ENCODE measurements at regions not wholly inside any gene's neighbourhood (a gene's known extent, or its start where the extent isn't known, plus 50 kb on each side); places are given as distances from the start of the nearest gene placed in this dataset.

GRCh38 chr15:96514607-96515285 is 184.2 kb downstream of the NR2F2 start:
- Mint-ChIP-seq H3K4me1 (no peaks in the 10 kb centered on the region), H3K36me3 (ENCODE audit: low read depth) (peaks cover 9% of the 10 kb centered on the region), H3K27me3 (ENCODE audit: low read depth, poor library complexity) (peaks cover 9% of the 10 kb centered on the region), H3K9me3 (peaks cover 18% of the 10 kb centered on the region), H3K27ac (no peak overlapping the region), H3K4me3 (no peak overlapping the region)
- TF ChIP-seq CTCF (IDR thresholded peaks at IDR 0.05): no peak
- DNase-seq: no peak

- Mint-ChIP-seq H3K4me1 (no peaks in the 10 kb centered on the region), H3K27me3 (ENCODE audit: low read depth, poor library complexity) (peaks cover 9% of the 10 kb centered on the region)
Observed at GRCh38 chr15:96515371-96515770, 184.9 kb downstream of the NR2F2 start.

GRCh38 chr15:96521386-96521785 is 190.9 kb downstream of the NR2F2 start:
- Mint-ChIP-seq H3K27ac (no peak overlapping the region), H3K36me3 (ENCODE audit: low read depth) (peaks cover 19% of the 10 kb centered on the region), H3K9me3 (peaks cover 43% of the 10 kb centered on the region), H3K4me1 (no peaks in the 10 kb centered on the region), H3K27me3 (ENCODE audit: low read depth, poor library complexity) (peaks cover 4% of the 10 kb centered on the region), H3K4me3 (no peak overlapping the region)
- no peak for DNase-seq
- no peak for TF ChIP-seq CTCF (IDR thresholded peaks at IDR 0.05)

More at GRCh38 chr15:96515371-96515770, 184.9 kb downstream of the NR2F2 start:
- peaks cover 14% of the 10 kb centered on the region for H3K36me3 Mint-ChIP-seq (ENCODE audit: low read depth)
- H3K27ac Mint-ChIP-seq: no peak overlapping the region
- peaks cover 24% of the 10 kb centered on the region for H3K9me3 Mint-ChIP-seq
- DNase-seq: no peak
- no peak overlapping the region for H3K4me3 Mint-ChIP-seq
- TF ChIP-seq CTCF (IDR thresholded peaks at IDR 0.05): no peak

- TF ChIP-seq CTCF (IDR thresholded peaks at IDR 0.05): no peak
- DNase-seq: no peak
- H3K4me1 Mint-ChIP-seq: no peaks in the 10 kb centered on the region
- H3K36me3 Mint-ChIP-seq (ENCODE audit: low read depth): peaks cover 9% of the 10 kb centered on the region
- peaks cover 4% of the 10 kb centered on the region for H3K27me3 Mint-ChIP-seq (ENCODE audit: low read depth, poor library complexity)
- H3K9me3 Mint-ChIP-seq: peaks cover 24% of the 10 kb centered on the region
- no peak overlapping the region for H3K27ac Mint-ChIP-seq
- no peak overlapping the region for H3K4me3 Mint-ChIP-seq
Observed at GRCh38 chr15:96524676-96525417, 194.3 kb downstream of the NR2F2 start.

GRCh38 chr15:96535148-96535547 is 204.6 kb downstream of the NR2F2 start:
- H3K4me3 Mint-ChIP-seq: no peak overlapping the region
- peaks cover 6% of the 10 kb centered on the region for H3K4me1 Mint-ChIP-seq
- no peaks in the 10 kb centered on the region for H3K36me3 Mint-ChIP-seq (ENCODE audit: low read depth)
- no peak for DNase-seq
- TF ChIP-seq CTCF (IDR thresholded peaks at IDR 0.05): no peak
- H3K27me3 Mint-ChIP-seq (ENCODE audit: low read depth, poor library complexity): no peaks in the 10 kb centered on the region
- H3K9me3 Mint-ChIP-seq: no peaks in the 10 kb centered on the region
- H3K27ac Mint-ChIP-seq: no peak overlapping the region
